ENCODE measurements at regions not wholly inside any gene's neighbourhood (a gene's known extent, or its start where the extent isn't known, plus 50 kb on each side); places are given as distances from the start of the nearest gene placed in this dataset.
A peak's percentile ranks its signal among the peaks of the same experiment; 100 is the strongest.

DNA sequence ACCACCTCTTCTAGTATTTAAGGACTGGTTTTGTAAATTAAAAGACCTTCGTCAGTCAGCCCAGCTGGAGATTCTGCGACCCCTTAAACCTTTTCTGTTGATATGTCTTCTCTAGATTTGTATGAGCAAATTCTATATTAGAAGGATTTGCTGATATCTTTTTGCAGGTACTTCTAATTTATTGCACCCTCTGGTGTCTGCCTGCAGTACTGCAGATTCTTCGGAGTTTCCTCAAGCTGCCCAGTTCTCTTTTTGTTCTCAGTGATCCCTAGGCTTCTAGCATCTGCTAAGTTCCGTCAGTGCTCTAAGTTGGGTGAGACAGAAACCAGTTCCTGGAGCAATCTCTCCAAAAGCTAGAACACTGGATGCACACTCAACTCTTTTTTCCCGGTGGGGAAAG is 545.2 kb downstream of the C4orf33 start:
- TF ChIP-seq, protein P1, sequence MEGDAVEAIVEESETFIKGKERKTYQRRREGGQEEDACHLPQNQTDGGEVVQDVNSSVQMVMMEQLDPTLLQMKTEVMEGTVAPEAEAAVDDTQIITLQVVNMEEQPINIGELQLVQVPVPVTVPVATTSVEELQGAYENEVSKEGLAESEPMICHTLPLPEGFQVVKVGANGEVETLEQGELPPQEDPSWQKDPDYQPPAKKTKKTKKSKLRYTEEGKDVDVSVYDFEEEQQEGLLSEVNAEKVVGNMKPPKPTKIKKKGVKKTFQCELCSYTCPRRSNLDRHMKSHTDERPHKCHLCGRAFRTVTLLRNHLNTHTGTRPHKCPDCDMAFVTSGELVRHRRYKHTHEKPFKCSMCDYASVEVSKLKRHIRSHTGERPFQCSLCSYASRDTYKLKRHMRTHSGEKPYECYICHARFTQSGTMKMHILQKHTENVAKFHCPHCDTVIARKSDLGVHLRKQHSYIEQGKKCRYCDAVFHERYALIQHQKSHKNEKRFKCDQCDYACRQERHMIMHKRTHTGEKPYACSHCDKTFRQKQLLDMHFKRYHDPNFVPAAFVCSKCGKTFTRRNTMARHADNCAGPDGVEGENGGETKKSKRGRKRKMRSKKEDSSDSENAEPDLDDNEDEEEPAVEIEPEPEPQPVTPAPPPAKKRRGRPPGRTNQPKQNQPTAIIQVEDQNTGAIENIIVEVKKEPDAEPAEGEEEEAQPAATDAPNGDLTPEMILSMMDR (IDR thresholded peaks at IDR 0.05; ENCODE audit: insufficient read depth, low read depth, low read length, missing control alignments), result peak; percentile 88
- peak; percentile 68 for DNase-seq (ENCODE audit: low read depth)
- no peak overlapping the region for H3K4me3 ChIP-seq (ENCODE audit: low read length)

DNA sequence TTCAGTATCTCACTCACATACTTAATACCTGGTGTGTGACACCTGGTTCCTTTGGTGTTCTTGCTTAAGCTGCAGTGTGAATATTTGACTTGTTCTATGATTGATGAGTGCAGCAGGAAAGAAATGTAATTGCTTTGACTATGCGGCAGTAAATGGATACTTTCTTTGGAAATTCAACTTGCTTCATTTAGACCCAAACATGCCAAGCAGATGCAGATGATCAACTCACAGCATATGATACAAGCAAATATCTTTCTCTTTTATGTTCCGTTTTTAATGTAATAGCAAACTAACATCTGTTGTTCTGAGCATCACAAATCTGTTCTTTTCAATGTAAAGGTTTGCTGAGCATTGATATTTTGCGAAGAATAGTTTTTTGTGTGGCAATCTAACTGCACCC is 549.5 kb downstream of the C4orf33 start:
- no peak for DNase-seq (ENCODE audit: low read depth)
- H3K4me3 ChIP-seq (ENCODE audit: low read length), result no peak overlapping the region
- TF ChIP-seq, protein P1 (IDR thresholded peaks at IDR 0.05; ENCODE audit: insufficient read depth, low read depth, low read length, missing control alignments), result no peak

DNA sequence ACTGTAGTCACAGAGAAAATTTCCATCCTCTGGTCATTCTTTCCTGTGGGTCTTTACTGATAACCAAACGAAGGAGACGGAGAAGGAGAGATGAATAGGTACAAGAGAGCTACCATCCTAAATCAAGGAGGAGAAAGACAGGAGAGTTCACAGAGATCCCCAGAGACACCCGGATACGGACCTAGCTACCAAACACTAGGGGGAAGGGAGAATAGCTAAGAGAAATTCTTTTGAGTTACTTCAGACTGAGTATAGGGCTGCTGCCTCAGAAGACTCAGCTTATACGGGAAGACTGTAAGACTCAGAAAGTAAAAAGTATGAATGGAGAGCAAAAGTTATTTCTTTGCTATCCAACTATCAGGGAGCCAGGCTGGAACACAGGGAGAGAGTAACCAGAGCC is 572.1 kb downstream of the C4orf33 start:
- TF ChIP-seq, protein P1 (IDR thresholded peaks at IDR 0.05; ENCODE audit: insufficient read depth, low read depth, low read length, missing control alignments), result no peak
- DNase-seq (ENCODE audit: low read depth), result no peak
- H3K4me3 ChIP-seq (ENCODE audit: low read length), result no peak overlapping the region

DNA sequence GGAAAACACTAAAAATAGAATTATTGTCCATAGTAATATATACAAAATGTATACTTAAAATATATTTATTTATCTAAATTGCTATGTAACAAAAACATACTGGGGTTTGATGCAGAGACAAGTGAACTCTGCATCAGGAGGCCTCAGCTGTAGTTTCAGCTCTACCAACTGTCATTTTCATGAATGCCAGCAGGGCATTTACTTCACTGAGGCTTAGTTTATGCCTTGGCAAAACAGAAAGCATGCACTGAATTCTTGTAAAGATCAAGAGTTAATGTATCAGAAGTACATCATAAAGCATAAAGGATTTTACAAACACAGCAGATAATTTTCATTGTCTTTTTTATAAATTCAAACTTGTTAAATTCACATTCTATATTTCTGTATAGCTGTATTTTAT is 577.0 kb downstream of the C4orf33 start:
- no peak for DNase-seq (ENCODE audit: low read depth)
- no peak overlapping the region for H3K4me3 ChIP-seq (ENCODE audit: low read length)
- TF ChIP-seq, protein P1 (IDR thresholded peaks at IDR 0.05; ENCODE audit: insufficient read depth, low read depth, low read length, missing control alignments), result peak; percentile 18

DNA sequence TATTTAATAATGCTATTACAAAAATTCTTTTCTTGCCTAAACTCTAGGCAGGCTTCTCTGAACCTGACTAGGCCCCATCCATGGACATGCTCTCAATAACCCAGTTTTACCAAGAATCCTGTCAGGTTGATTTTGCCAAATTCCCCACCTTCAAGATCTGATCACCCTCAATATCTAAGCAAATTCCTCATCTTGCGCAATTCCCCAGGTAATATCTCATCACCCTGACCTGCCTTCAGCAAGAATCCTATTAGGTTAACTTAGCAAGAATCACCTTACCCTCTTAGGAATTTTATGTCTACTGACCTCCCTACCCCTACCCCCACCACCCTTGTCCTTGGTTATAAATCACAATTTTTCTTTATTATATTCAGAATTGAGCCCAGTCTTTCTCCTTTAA is 579.1 kb downstream of the C4orf33 start:
- TF ChIP-seq, protein P1 (IDR thresholded peaks at IDR 0.05; ENCODE audit: insufficient read depth, low read depth, low read length, missing control alignments), result no peak
- no peak for DNase-seq (ENCODE audit: low read depth)
- H3K4me3 ChIP-seq (ENCODE audit: low read length), result no peak overlapping the region

DNA sequence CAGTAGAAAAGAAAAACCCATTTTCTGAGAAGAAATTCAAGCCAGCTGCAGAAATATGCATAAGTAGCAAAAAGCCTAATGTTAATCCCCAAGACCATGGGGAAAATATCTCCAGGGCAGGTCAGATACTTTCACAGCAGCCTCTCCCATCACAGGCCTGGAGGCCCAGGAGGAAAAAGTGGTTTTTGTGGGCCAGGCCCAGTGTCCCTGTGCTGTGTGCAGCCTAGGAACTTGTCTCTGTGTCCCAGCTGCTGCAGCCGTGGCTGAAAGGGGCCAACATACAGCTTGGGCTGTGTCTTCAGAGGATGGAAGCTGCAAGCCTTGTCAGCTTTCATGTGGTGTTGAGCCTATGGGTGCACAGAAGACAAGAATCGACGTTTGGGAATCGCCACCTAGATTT is 581.0 kb downstream of the C4orf33 start:
- TF ChIP-seq, protein P1 (IDR thresholded peaks at IDR 0.05; ENCODE audit: insufficient read depth, low read depth, low read length, missing control alignments), result no peak
- no peak overlapping the region for H3K4me3 ChIP-seq (ENCODE audit: low read length)
- no peak for DNase-seq (ENCODE audit: low read depth)

DNA sequence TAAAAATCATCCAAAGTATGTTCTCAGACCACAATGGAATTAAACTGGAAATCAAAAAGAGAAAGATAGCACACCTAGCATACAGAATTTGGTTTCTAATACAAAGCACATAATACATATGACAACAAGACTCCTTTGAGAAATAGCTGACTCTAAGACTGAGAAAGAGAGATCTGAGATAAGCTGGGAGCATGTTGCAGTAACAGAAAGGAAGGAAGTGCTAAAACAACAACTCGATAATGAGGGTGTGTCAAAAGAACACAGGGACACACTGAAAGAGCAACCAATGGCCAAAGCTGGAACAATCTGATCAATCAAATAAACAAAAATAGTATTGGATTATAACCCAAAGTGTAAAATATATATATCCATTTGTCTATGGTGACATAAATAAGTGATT is 586.6 kb downstream of the C4orf33 start:
- no peak overlapping the region for H3K4me3 ChIP-seq (ENCODE audit: low read length)
- no peak for DNase-seq (ENCODE audit: low read depth)
- TF ChIP-seq, protein P1 (IDR thresholded peaks at IDR 0.05; ENCODE audit: insufficient read depth, low read depth, low read length, missing control alignments), result no peak
